ENCODE measurements at regions not wholly inside any gene's neighbourhood (a gene's known extent, or its start where the extent isn't known, plus 50 kb on each side); places are given as distances from the start of the nearest gene placed in this dataset.

GRCh38 chr10:23514321-23514720 is 75.4 kb downstream of the OTUD1 start:
- Histone ChIP-seq H3K4me3 (no peak overlapping the region), H3K9me3 (no peaks in the 10 kb centered on the region), H3K27ac (no peak overlapping the region), H3K27me3 (no peaks in the 10 kb centered on the region), H3K36me3 (no peaks in the 10 kb centered on the region), H3K4me1 (no peaks in the 10 kb centered on the region)
- ATAC-seq (no peak), DNase-seq (no peak)
- TF ChIP-seq, protein P1, sequence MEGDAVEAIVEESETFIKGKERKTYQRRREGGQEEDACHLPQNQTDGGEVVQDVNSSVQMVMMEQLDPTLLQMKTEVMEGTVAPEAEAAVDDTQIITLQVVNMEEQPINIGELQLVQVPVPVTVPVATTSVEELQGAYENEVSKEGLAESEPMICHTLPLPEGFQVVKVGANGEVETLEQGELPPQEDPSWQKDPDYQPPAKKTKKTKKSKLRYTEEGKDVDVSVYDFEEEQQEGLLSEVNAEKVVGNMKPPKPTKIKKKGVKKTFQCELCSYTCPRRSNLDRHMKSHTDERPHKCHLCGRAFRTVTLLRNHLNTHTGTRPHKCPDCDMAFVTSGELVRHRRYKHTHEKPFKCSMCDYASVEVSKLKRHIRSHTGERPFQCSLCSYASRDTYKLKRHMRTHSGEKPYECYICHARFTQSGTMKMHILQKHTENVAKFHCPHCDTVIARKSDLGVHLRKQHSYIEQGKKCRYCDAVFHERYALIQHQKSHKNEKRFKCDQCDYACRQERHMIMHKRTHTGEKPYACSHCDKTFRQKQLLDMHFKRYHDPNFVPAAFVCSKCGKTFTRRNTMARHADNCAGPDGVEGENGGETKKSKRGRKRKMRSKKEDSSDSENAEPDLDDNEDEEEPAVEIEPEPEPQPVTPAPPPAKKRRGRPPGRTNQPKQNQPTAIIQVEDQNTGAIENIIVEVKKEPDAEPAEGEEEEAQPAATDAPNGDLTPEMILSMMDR (IDR thresholded peaks at IDR 0.05), result no peak
- intact Hi-C loops (cut with DNase I), result no loop called here

GRCh38 chr10:23516530-23516929 is 77.7 kb downstream of the OTUD1 start:
- H3K27ac ChIP-seq, result no peak overlapping the region
- H3K4me3 ChIP-seq, result no peak overlapping the region
- no peaks in the 10 kb centered on the region for H3K9me3 ChIP-seq
- no peaks in the 10 kb centered on the region for H3K4me1 ChIP-seq
- intact Hi-C loops (cut with DNase I), result no loop called here
- DNase-seq (no peak), ATAC-seq (peak; percentile 51)
- no peaks in the 10 kb centered on the region for H3K27me3 ChIP-seq
- TF ChIP-seq, protein P1 (IDR thresholded peaks at IDR 0.05), result peak; percentile 51
- no peaks in the 10 kb centered on the region for H3K36me3 ChIP-seq

- H3K4me3 ChIP-seq, result no peak overlapping the region
- intact Hi-C loops (cut with DNase I), result no loop called here
- H3K9me3 ChIP-seq, result no peaks in the 10 kb centered on the region
- H3K27me3 ChIP-seq, result no peaks in the 10 kb centered on the region
- ATAC-seq, result no peak
- no peaks in the 10 kb centered on the region for H3K4me1 ChIP-seq
- no peak for DNase-seq
- TF ChIP-seq, protein P1 (IDR thresholded peaks at IDR 0.05), result no peak
- no peaks in the 10 kb centered on the region for H3K36me3 ChIP-seq
- no peak overlapping the region for H3K27ac ChIP-seq
Measured at GRCh38 chr10:23517155-23517554, 78.3 kb downstream of the OTUD1 start.

GRCh38 chr10:23521735-23522134 is 82.9 kb downstream of the OTUD1 start:
- Histone ChIP-seq H3K4me3 (no peak overlapping the region), H3K27me3 (no peaks in the 10 kb centered on the region), H3K36me3 (no peaks in the 10 kb centered on the region), H3K9me3 (no peaks in the 10 kb centered on the region), H3K27ac (no peak overlapping the region), H3K4me1 (no peaks in the 10 kb centered on the region)
- TF ChIP-seq, protein P1 (IDR thresholded peaks at IDR 0.05), result no peak
- no peak for DNase-seq
- intact Hi-C loops (cut with DNase I), result no loop called here
- no peak for ATAC-seq

GRCh38 chr10:23522345-23522744 is 83.5 kb downstream of the OTUD1 start:
- TF ChIP-seq, protein P1 (IDR thresholded peaks at IDR 0.05), result no peak

DNA sequence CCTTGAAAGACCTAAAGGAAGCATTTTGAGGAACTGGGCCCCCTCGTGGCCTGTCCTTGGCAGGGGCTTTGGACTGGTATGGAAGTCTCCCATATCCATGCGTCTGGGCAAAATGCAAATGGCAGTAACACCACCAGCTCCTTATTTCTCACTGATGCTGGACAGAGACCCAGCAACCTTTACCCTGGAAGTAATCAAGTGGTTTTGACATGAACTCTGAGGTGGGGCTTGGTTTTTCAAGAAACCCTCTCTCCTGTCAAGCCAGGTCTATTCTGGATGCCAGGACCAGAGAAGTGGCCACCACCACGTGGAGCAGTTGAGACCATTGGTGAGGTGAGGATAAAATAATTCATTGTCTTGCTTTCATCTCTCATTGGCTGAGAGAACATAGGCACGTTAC is 84.4 kb downstream of the OTUD1 start:
- intact Hi-C loops (cut with DNase I), result no loop called here
- TF ChIP-seq, protein P1 (IDR thresholded peaks at IDR 0.05), result no peak
- no peak overlapping the region for H3K27ac ChIP-seq
- H3K36me3 ChIP-seq, result no peaks in the 10 kb centered on the region
- ATAC-seq (no peak), DNase-seq (no peak)
- H3K4me3 ChIP-seq, result no peak overlapping the region
- H3K4me1 ChIP-seq, result no peaks in the 10 kb centered on the region
- H3K9me3 ChIP-seq, result no peaks in the 10 kb centered on the region
- no peaks in the 10 kb centered on the region for H3K27me3 ChIP-seq

More at GRCh38 chr10:23522345-23522744, 83.5 kb downstream of the OTUD1 start:
- H3K9me3 ChIP-seq, result no peaks in the 10 kb centered on the region
- ATAC-seq (no peak), DNase-seq (no peak)
- no peaks in the 10 kb centered on the region for H3K4me1 ChIP-seq
- H3K27me3 ChIP-seq, result no peaks in the 10 kb centered on the region
- intact Hi-C loops (cut with DNase I), result no loop called here
- H3K27ac ChIP-seq, result no peak overlapping the region
- H3K4me3 ChIP-seq, result no peak overlapping the region
- H3K36me3 ChIP-seq, result no peaks in the 10 kb centered on the region

All from upper lobe of right lung (tissue), 1 donor.